HG03432 (cell line): ENCODE measurements at regions not wholly inside any gene's neighbourhood (a gene's known extent, or its start where the extent isn't known, plus 50 kb on each side); places are given as distances from the start of the nearest gene placed in this dataset.
"Not testable (repeated sequence)": the region's sequence is repeated elsewhere in the genome, so short reads cannot be mapped to it uniquely, and the experiment has no call there.

Experiments
- ATAC-seq: cut with Tn5 transposase; IDR thresholded peaks from one replicate; pipeline ENCODE4 v1.9.1; 2021; ENCODE audit warnings: mild to moderate bottlenecking, moderate library complexity; ENCODE audit not compliant: unreplicated experiment

GRCh38 chr7:83882551-83882950, 233.6 kb upstream of the SEMA3E start:
- ATAC-seq, result no peak

GRCh38 chr7:83879063-83879462, 230.1 kb upstream of the SEMA3E start:
- no peak for ATAC-seq

GRCh38 chr7:83878614-83879013, 229.7 kb upstream of the SEMA3E start:
- ATAC-seq, result no peak

GRCh38 chr7:83876593-83876992, 227.7 kb upstream of the SEMA3E start:
- no peak for ATAC-seq

GRCh38 chr7:83873459-83873858, 224.5 kb upstream of the SEMA3E start:
- no peak for ATAC-seq

- no peak for ATAC-seq
Measured at GRCh38 chr7:83872501-83872900, 223.6 kb upstream of the SEMA3E start.

GRCh38 chr7:83870515-83870914, 221.6 kb upstream of the SEMA3E start:
- no peak for ATAC-seq

- no peak for ATAC-seq
Measured at GRCh38 chr7:83866582-83866981, 217.6 kb upstream of the SEMA3E start.

- ATAC-seq, result no peak
Measured at GRCh38 chr7:83864551-83864950, 215.6 kb upstream of the SEMA3E start.

- no peak for ATAC-seq
Measured at GRCh38 chr7:83863906-83864305, 215.0 kb upstream of the SEMA3E start.

GRCh38 chr7:83861876-83862275, 212.9 kb upstream of the SEMA3E start:
- no peak for ATAC-seq

- ATAC-seq, result no peak
Measured at GRCh38 chr7:83859827-83860226, 210.9 kb upstream of the SEMA3E start.

- ATAC-seq, result no peak
Measured at GRCh38 chr7:83857691-83858090, 208.8 kb upstream of the SEMA3E start.

- ATAC-seq, result no peak
Measured at GRCh38 chr7:83856094-83856493, 207.2 kb upstream of the SEMA3E start.

- no peak for ATAC-seq
Measured at GRCh38 chr7:83852136-83852535, 203.2 kb upstream of the SEMA3E start.

- ATAC-seq, result no peak
Measured at GRCh38 chr7:83851551-83851950, 202.6 kb upstream of the SEMA3E start.

GRCh38 chr7:83850941-83851340, 202.0 kb upstream of the SEMA3E start:
- no peak for ATAC-seq

GRCh38 chr7:83850125-83850524, 201.2 kb upstream of the SEMA3E start:
- ATAC-seq, result no peak

- no peak for ATAC-seq
Measured at GRCh38 chr7:83849131-83849530, 200.2 kb upstream of the SEMA3E start.

- no peak for ATAC-seq
Measured at GRCh38 chr7:83842894-83843293, 194.0 kb upstream of the SEMA3E start.

- ATAC-seq, result no peak
Measured at GRCh38 chr7:83837683-83838082, 188.7 kb upstream of the SEMA3E start.

GRCh38 chr7:83836028-83836427, 187.1 kb upstream of the SEMA3E start:
- peak; percentile 60 for ATAC-seq

GRCh38 chr7:83835424-83835823, 186.5 kb upstream of the SEMA3E start:
- no peak for ATAC-seq

GRCh38 chr7:83833721-83834120, 184.8 kb upstream of the SEMA3E start:
- ATAC-seq, result not testable (repeated sequence)
